Endothelial cell of umbilical vein (primary cell): ENCODE measurements at regions not wholly inside any gene's neighbourhood (a gene's known extent, or its start where the extent isn't known, plus 50 kb on each side); places are given as distances from the start of the nearest gene placed in this dataset.

Experiments used
- EZH2 ChIP-seq: IDR thresholded peaks from 2 replicates; pipeline ENCODE4 v1.6.1; 2012; ENCODE audit warnings: borderline replicate concordance, low read depth, mild to moderate bottlenecking, moderate library complexity, low read length, inconsistent platforms; ENCODE audit not compliant: severe bottlenecking
- GATA2 ChIP-seq: IDR thresholded peaks from 2 replicates; pipeline ENCODE4 v1.7.0; 2011; ENCODE audit warnings: low read depth, mild to moderate bottlenecking, moderate library complexity, mixed read lengths, low read length; ENCODE audit not compliant: insufficient read length, insufficient read depth
- MYC ChIP-seq: IDR thresholded peaks from one replicate; pipeline ENCODE4 v1.6.1; 2011; ENCODE audit warnings: mild to moderate bottlenecking, low read depth, low read length
- TF ChIP-seq, protein P1 (sequence below), 2 donors: IDR thresholded peaks; 1 replicate in 1 of 2; 2 replicates in 1 of 2; pipeline ENCODE4 v1.5.1; 2011; ENCODE audit warnings: low read length in 2 of 2, mild to moderate bottlenecking in 2 of 2, moderate library complexity in 2 of 2, control low read depth in 1 of 2, inconsistent platforms in 1 of 2, low read depth in 1 of 2; ENCODE audit not compliant: insufficient read depth in 1 of 2; ENCODE audit errors: extremely low read depth in 1 of 2

DNA sequence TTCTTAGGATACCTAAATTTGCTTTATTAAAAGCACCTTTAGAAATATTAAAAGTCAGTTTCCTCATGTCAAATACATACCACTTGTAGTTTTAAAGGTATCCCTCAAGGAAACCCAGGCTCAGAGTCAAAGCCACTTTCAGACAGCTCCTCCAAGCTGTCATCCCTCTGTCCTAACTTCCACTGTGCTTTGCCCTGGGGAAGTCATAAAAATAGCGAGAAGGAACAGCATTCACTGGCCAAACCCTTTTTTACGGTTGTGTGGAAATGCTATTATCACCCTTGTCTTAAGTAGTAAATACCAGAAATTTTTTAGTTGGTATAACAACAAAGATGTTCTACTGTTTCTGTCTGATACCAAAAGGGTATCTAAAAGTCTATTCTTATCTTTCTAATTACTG lies 680.5 kb downstream of the ZEB2 start:
- TF ChIP-seq MYC, result no peak
- TF ChIP-seq, protein P1, sequence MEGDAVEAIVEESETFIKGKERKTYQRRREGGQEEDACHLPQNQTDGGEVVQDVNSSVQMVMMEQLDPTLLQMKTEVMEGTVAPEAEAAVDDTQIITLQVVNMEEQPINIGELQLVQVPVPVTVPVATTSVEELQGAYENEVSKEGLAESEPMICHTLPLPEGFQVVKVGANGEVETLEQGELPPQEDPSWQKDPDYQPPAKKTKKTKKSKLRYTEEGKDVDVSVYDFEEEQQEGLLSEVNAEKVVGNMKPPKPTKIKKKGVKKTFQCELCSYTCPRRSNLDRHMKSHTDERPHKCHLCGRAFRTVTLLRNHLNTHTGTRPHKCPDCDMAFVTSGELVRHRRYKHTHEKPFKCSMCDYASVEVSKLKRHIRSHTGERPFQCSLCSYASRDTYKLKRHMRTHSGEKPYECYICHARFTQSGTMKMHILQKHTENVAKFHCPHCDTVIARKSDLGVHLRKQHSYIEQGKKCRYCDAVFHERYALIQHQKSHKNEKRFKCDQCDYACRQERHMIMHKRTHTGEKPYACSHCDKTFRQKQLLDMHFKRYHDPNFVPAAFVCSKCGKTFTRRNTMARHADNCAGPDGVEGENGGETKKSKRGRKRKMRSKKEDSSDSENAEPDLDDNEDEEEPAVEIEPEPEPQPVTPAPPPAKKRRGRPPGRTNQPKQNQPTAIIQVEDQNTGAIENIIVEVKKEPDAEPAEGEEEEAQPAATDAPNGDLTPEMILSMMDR (IDR thresholded peaks at IDR 0.05; ENCODE audit: extremely low read depth in 1 of 2, insufficient read depth in 1 of 2, low read depth in 1 of 2, low read length in 2 of 2), result no peak
- no peak for TF ChIP-seq GATA2
- TF ChIP-seq EZH2, result no peak
